ENCODE measurements at regions not wholly inside any gene's neighbourhood (a gene's known extent, or its start where the extent isn't known, plus 50 kb on each side); places are given as distances from the start of the nearest gene placed in this dataset.
"Not testable (repeated sequence)": the region's sequence is repeated elsewhere in the genome, so short reads cannot be mapped to it uniquely, and the experiment has no call there.

GRCh38 chr2:128596396-128597120, 277.9 kb upstream of the HS6ST1 start:
- ChIA-PET POLR2A (no interaction called here), CTCF (no interaction called here)
- no peaks in the 10 kb centered on the region for H3K27me3 ChIP-seq (replicated peaks in 2 of 5; ENCODE audit: control insufficient read depth in 4 of 5, insufficient read depth in 5 of 5, low read length in 4 of 5)
- H3K36me3 ChIP-seq (ENCODE audit: control insufficient read depth in 4 of 4, insufficient read depth in 4 of 4, low read length in 3 of 4), result no peaks in the 10 kb centered on the region
- no peak for DNase-seq
- no peak overlapping the region for H3K27ac ChIP-seq (ENCODE audit: insufficient read depth in 1 of 2, low read depth in 1 of 2, low read length in 2 of 2, poor library complexity in 1 of 2, severe bottlenecking in 2 of 2)
- no peak overlapping the region for H3K4me3 ChIP-seq (ENCODE audit: control insufficient read depth in 1 of 7, extremely low read depth in 1 of 7, insufficient read depth in 4 of 7, low read depth in 2 of 7, low read length in 6 of 7)
- no peaks in the 10 kb centered on the region for H3K9me3 ChIP-seq (ENCODE audit: control extremely low read depth in 1 of 5, control insufficient read depth in 4 of 5, insufficient read depth in 2 of 5, low read depth in 1 of 5, low read length in 4 of 5)
- peaks cover 0 to 17% (median 9%) of the 10 kb centered on the region in 4 experiments for H3K4me1 ChIP-seq (ENCODE audit: control extremely low read depth in 1 of 4, control insufficient read depth in 4 of 4, insufficient read depth in 4 of 4, low read length in 3 of 4)
- WGBS (ENCODE audit: insufficient coverage), result 94% methylated on average over 10 of the region's 12 CpGs

GRCh38 chr2:128597121-128597762, 278.6 kb upstream of the HS6ST1 start:
- DNase-seq, result no peak
- H3K27ac ChIP-seq (ENCODE audit: insufficient read depth in 1 of 2, low read depth in 1 of 2, low read length in 2 of 2, poor library complexity in 1 of 2, severe bottlenecking in 2 of 2), result no peak overlapping the region
- WGBS (ENCODE audit: insufficient coverage), result 98% methylated on average over 7 of the region's 9 CpGs
- H3K9me3 ChIP-seq (ENCODE audit: control extremely low read depth in 1 of 5, control insufficient read depth in 4 of 5, insufficient read depth in 2 of 5, low read depth in 1 of 5, low read length in 4 of 5), result no peaks in the 10 kb centered on the region
- no peak overlapping the region for H3K4me3 ChIP-seq (ENCODE audit: control insufficient read depth in 1 of 7, extremely low read depth in 1 of 7, insufficient read depth in 4 of 7, low read depth in 2 of 7, low read length in 6 of 7)
- ChIA-PET POLR2A (no interaction called here), CTCF (no interaction called here)
- H3K4me1 ChIP-seq (ENCODE audit: control extremely low read depth in 1 of 4, control insufficient read depth in 4 of 4, insufficient read depth in 4 of 4, low read length in 3 of 4), result peaks cover 0 to 13% (median 9%) of the 10 kb centered on the region in 4 experiments
- H3K36me3 ChIP-seq (ENCODE audit: control insufficient read depth in 4 of 4, insufficient read depth in 4 of 4, low read length in 3 of 4), result no peaks in the 10 kb centered on the region
- no peaks in the 10 kb centered on the region for H3K27me3 ChIP-seq (replicated peaks in 2 of 5; ENCODE audit: control insufficient read depth in 4 of 5, insufficient read depth in 5 of 5, low read length in 4 of 5)

- H3K36me3 ChIP-seq (ENCODE audit: control insufficient read depth in 4 of 4, insufficient read depth in 4 of 4, low read length in 3 of 4); POLR2A ChIA-PET; H3K27me3 ChIP-seq (replicated peaks in 2 of 5; ENCODE audit: control insufficient read depth in 4 of 5, insufficient read depth in 5 of 5, low read length in 4 of 5); CTCF ChIA-PET; H3K27ac ChIP-seq (ENCODE audit: insufficient read depth in 1 of 2, low read depth in 1 of 2, low read length in 2 of 2, poor library complexity in 1 of 2, severe bottlenecking in 2 of 2); DNase-seq; H3K9me3 ChIP-seq (ENCODE audit: control extremely low read depth in 1 of 5, control insufficient read depth in 4 of 5, insufficient read depth in 2 of 5, low read depth in 1 of 5, low read length in 4 of 5); H3K4me3 ChIP-seq (ENCODE audit: control insufficient read depth in 1 of 7, extremely low read depth in 1 of 7, insufficient read depth in 4 of 7, low read depth in 2 of 7, low read length in 6 of 7): not testable (repeated sequence)
- WGBS (ENCODE audit: insufficient coverage), result 100% methylated on average over 1 of the region's 1 CpG
- peaks cover 0 to 13% (median 9%) of the 10 kb centered on the region in 4 experiments for H3K4me1 ChIP-seq (ENCODE audit: control extremely low read depth in 1 of 4, control insufficient read depth in 4 of 4, insufficient read depth in 4 of 4, low read length in 3 of 4)
Observed at GRCh38 chr2:128598260-128598659, 279.6 kb upstream of the HS6ST1 start.

GRCh38 chr2:128598862-128599441, 280.3 kb upstream of the HS6ST1 start:
- no peaks in the 10 kb centered on the region for H3K9me3 ChIP-seq (ENCODE audit: control extremely low read depth in 1 of 5, control insufficient read depth in 4 of 5, insufficient read depth in 2 of 5, low read depth in 1 of 5, low read length in 4 of 5)
- no peaks in the 10 kb centered on the region for H3K36me3 ChIP-seq (ENCODE audit: control insufficient read depth in 4 of 4, insufficient read depth in 4 of 4, low read length in 3 of 4)
- no peak overlapping the region for H3K4me3 ChIP-seq (ENCODE audit: control insufficient read depth in 1 of 7, extremely low read depth in 1 of 7, insufficient read depth in 4 of 7, low read depth in 2 of 7, low read length in 6 of 7)
- POLR2A ChIA-PET, result no interaction called here
- peaks cover 0 to 13% (median 9%) of the 10 kb centered on the region in 4 experiments for H3K4me1 ChIP-seq (ENCODE audit: control extremely low read depth in 1 of 4, control insufficient read depth in 4 of 4, insufficient read depth in 4 of 4, low read length in 3 of 4)
- 98% methylated on average over 4 of the region's 4 CpGs for WGBS (ENCODE audit: insufficient coverage)
- H3K27ac ChIP-seq (ENCODE audit: insufficient read depth in 1 of 2, low read depth in 1 of 2, low read length in 2 of 2, poor library complexity in 1 of 2, severe bottlenecking in 2 of 2), result no peak overlapping the region
- DNase-seq, result no peak
- CTCF ChIA-PET, result no interaction called here
- H3K27me3 ChIP-seq (replicated peaks in 2 of 5; ENCODE audit: control insufficient read depth in 4 of 5, insufficient read depth in 5 of 5, low read length in 4 of 5), result no peaks in the 10 kb centered on the region

GRCh38 chr2:128599700-128600099, 281.0 kb upstream of the HS6ST1 start:
- ChIA-PET POLR2A (no interaction called here), CTCF (no interaction called here)
- Histone ChIP-seq H3K4me1 (ENCODE audit: control extremely low read depth in 1 of 4, control insufficient read depth in 4 of 4, insufficient read depth in 4 of 4, low read length in 3 of 4) (peaks cover 0 to 13% (median 9%) of the 10 kb centered on the region in 4 experiments), H3K27me3 (replicated peaks in 2 of 5; ENCODE audit: control insufficient read depth in 4 of 5, insufficient read depth in 5 of 5, low read length in 4 of 5) (no peaks in the 10 kb centered on the region), H3K9me3 (ENCODE audit: control extremely low read depth in 1 of 5, control insufficient read depth in 4 of 5, insufficient read depth in 2 of 5, low read depth in 1 of 5, low read length in 4 of 5) (no peaks in the 10 kb centered on the region), H3K27ac (ENCODE audit: insufficient read depth in 1 of 2, low read depth in 1 of 2, low read length in 2 of 2, poor library complexity in 1 of 2, severe bottlenecking in 2 of 2) (no peak overlapping the region), H3K4me3 (ENCODE audit: control insufficient read depth in 1 of 7, extremely low read depth in 1 of 7, insufficient read depth in 4 of 7, low read depth in 2 of 7, low read length in 6 of 7) (no peak overlapping the region), H3K36me3 (ENCODE audit: control insufficient read depth in 4 of 4, insufficient read depth in 4 of 4, low read length in 3 of 4) (no peaks in the 10 kb centered on the region)
- WGBS (ENCODE audit: insufficient coverage), result 88% methylated on average over 8 of the region's 8 CpGs
- DNase-seq, result no peak

- CTCF ChIA-PET, result interaction anchor here (0.8 kb wide), 1 partner anchor 13 kb away, joined by 3 read pairs; no protein-coding TSS in a partner anchor
- peak in 2 of 3 donors; percentile 9 to 43 for DNase-seq
- Histone ChIP-seq H3K4me3 (ENCODE audit: control insufficient read depth in 1 of 7, extremely low read depth in 1 of 7, insufficient read depth in 4 of 7, low read depth in 2 of 7, low read length in 6 of 7) (no peak overlapping the region), H3K9me3 (ENCODE audit: control extremely low read depth in 1 of 5, control insufficient read depth in 4 of 5, insufficient read depth in 2 of 5, low read depth in 1 of 5, low read length in 4 of 5) (no peaks in the 10 kb centered on the region), H3K27ac (ENCODE audit: insufficient read depth in 1 of 2, low read depth in 1 of 2, low read length in 2 of 2, poor library complexity in 1 of 2, severe bottlenecking in 2 of 2) (no peak overlapping the region), H3K36me3 (ENCODE audit: control insufficient read depth in 4 of 4, insufficient read depth in 4 of 4, low read length in 3 of 4) (no peaks in the 10 kb centered on the region), H3K27me3 (replicated peaks in 2 of 5; ENCODE audit: control insufficient read depth in 4 of 5, insufficient read depth in 5 of 5, low read length in 4 of 5) (no peaks in the 10 kb centered on the region), H3K4me1 (ENCODE audit: control extremely low read depth in 1 of 4, control insufficient read depth in 4 of 4, insufficient read depth in 4 of 4, low read length in 3 of 4) (peaks cover 0 to 12% (median 9%) of the 10 kb centered on the region in 4 experiments)
- POLR2A ChIA-PET, result no interaction called here
- WGBS (ENCODE audit: insufficient coverage), result 91% methylated on average over 6 of the region's 15 CpGs
Observed at GRCh38 chr2:128600581-128601297, 282.1 kb upstream of the HS6ST1 start.
